CD14-positive monocyte (primary cell): ENCODE measurements at regions not wholly inside any gene's neighbourhood (a gene's known extent, or its start where the extent isn't known, plus 50 kb on each side); places are given as distances from the start of the nearest gene placed in this dataset.

Source experiments
- DNase-seq, 3 donors: peaks; one replicate each; pipeline ENCODE4 v3.0.0-alpha.2; 2011 to 2022
- H2AFZ ChIP-seq: 2 replicates; pipeline ENCODE4 v1.6.0; 2012; ENCODE audit warnings: mild to moderate bottlenecking, low read depth, low read length, inconsistent platforms; ENCODE audit not compliant: insufficient read depth, poor library complexity, severe bottlenecking
- H3K27ac ChIP-seq, 2 donors: 1 replicate in 1 of 2; 2 replicates in 1 of 2; pipeline ENCODE4 v1.5.1; 2012 to 2013; ENCODE audit warnings: low read length in 2 of 2, control low read depth in 1 of 2, inconsistent platforms in 1 of 2, low read depth in 1 of 2, mild to moderate bottlenecking in 1 of 2
- H3K27me3 ChIP-seq, 2 donors: one replicate each; pipeline versions ENCODE4 v1.6.0 to v1.6.1; 2011 to 2013; ENCODE audit warnings: low read length in 2 of 2; ENCODE audit not compliant: control insufficient read depth in 2 of 2, insufficient read depth in 2 of 2
- H3K36me3 ChIP-seq, 2 donors: replicated peaks in 1 of 2; 1 replicate in 1 of 2; 2 replicates in 1 of 2; pipeline versions ENCODE4 v1.5.1 to v1.6.1; 2012 to 2013; ENCODE audit warnings: low read length in 2 of 2, control low read depth in 1 of 2, inconsistent platforms in 1 of 2, mild to moderate bottlenecking in 1 of 2; ENCODE audit not compliant: insufficient read depth in 2 of 2, control insufficient read depth in 1 of 2
- H3K4me1 ChIP-seq, 2 donors: 1 replicate in 1 of 2; 2 replicates in 1 of 2; pipeline versions ENCODE4 v1.5.1 to v1.6.1; 2012 to 2013; ENCODE audit warnings: low read length in 2 of 2, control low read depth in 1 of 2, inconsistent platforms in 1 of 2, mild to moderate bottlenecking in 1 of 2, moderate library complexity in 1 of 2; ENCODE audit not compliant: insufficient read depth in 2 of 2, control insufficient read depth in 1 of 2
- H3K4me2 ChIP-seq: replicated peaks from 2 replicates; pipeline ENCODE3; 2012; ENCODE audit warnings: low read length, moderate library complexity, mild to moderate bottlenecking; ENCODE audit not compliant: poor library complexity, severe bottlenecking; ENCODE audit errors: extremely low read depth
- H3K4me3 ChIP-seq, 3 experiments: fragments of 200-600 bp in 1 of 3; sonication (generic) in 1 of 3; replicated peaks in 1 of 3; 1 replicate in 2 of 3; 2 replicates in 1 of 3; pipeline ENCODE4 v1.5.1; 2011 to 2013; ENCODE audit warnings: low read length in 3 of 3, mild to moderate bottlenecking in 3 of 3, control low read depth in 2 of 3, low read depth in 2 of 3, inconsistent platforms in 1 of 3, moderate library complexity in 1 of 3
- H3K79me2 ChIP-seq: 2 replicates; pipeline ENCODE4 v1.6.0; 2012; ENCODE audit warnings: mild to moderate bottlenecking, control low read depth, inconsistent platforms, low read length, moderate library complexity; ENCODE audit not compliant: insufficient read depth
- H3K9ac ChIP-seq: 2 replicates; pipeline ENCODE4 v1.6.0; 2017; ENCODE audit warnings: low read length, mild to moderate bottlenecking; ENCODE audit not compliant: insufficient read depth, poor library complexity, severe bottlenecking
- H3K9me3 ChIP-seq, 2 donors: replicated peaks in 1 of 2; 1 replicate in 1 of 2; 2 replicates in 1 of 2; pipeline versions ENCODE4 v1.5.1 to v1.6.1; 2012 to 2013; ENCODE audit warnings: low read length in 2 of 2, control low read depth in 1 of 2; ENCODE audit not compliant: control insufficient read depth in 1 of 2, insufficient read depth in 1 of 2
- H4K20me1 ChIP-seq: 2 replicates; pipeline ENCODE4 v1.6.0; 2012; ENCODE audit warnings: mild to moderate bottlenecking, low read length, control low read depth, moderate library complexity; ENCODE audit not compliant: insufficient read depth
- H3K27ac Mint-ChIP-seq, 7 donors: one replicate each; pipeline ENCODE4 v1.8.0; 2020; ENCODE audit warnings: mild to moderate bottlenecking in 7 of 7, mixed read lengths in 7 of 7, moderate library complexity in 6 of 7, inconsistent platforms in 2 of 7
- H3K27me3 Mint-ChIP-seq, 3 donors: one replicate each; pipeline ENCODE4 v1.8.0; 2021 to 2022; ENCODE audit warnings: low read depth in 3 of 3, mild to moderate bottlenecking in 3 of 3, mixed read lengths in 3 of 3, moderate library complexity in 3 of 3, inconsistent platforms in 1 of 3
- H3K36me3 Mint-ChIP-seq, 2 donors: one replicate each; pipeline ENCODE4 v1.8.0; 2020; ENCODE audit warnings: mixed read lengths in 2 of 2, inconsistent platforms in 1 of 2, mild to moderate bottlenecking in 1 of 2
- H3K4me1 Mint-ChIP-seq: one replicate; pipeline ENCODE4 v1.8.0; 2020; ENCODE audit warnings: mild to moderate bottlenecking, mixed read lengths
- H3K4me3 Mint-ChIP-seq, 2 donors: one replicate each; pipeline ENCODE4 v1.8.0; 2020; ENCODE audit warnings: mild to moderate bottlenecking in 2 of 2, mixed read lengths in 2 of 2, moderate library complexity in 1 of 2
- H3K9me3 Mint-ChIP-seq, 7 donors: one replicate each; pipeline ENCODE4 v1.8.0; 2020 to 2022; ENCODE audit warnings: mixed read lengths in 7 of 7, mild to moderate bottlenecking in 6 of 7, moderate library complexity in 6 of 7, inconsistent platforms in 2 of 7
- WGBS: methylation state at CpG from one replicate; pipeline ENCODE4 v1.1.5; 2013; ENCODE audit warnings: missing lambda C conversion rate; ENCODE audit not compliant: insufficient coverage; 5-methylcytosine and 5-hydroxymethylcytosine counted together
- intact Hi-C, 2 donors: fragments of 100-400 bp; cut with micrococcal nuclease; formaldehyde crosslinking; loops; one replicate each; pipeline versions ENCODE4 v1.15.0 to v1.15.1; 2023
- TF ChIP-seq, protein P1 (sequence below): fragments of 200-600 bp; IDR thresholded peaks from one replicate; pipeline ENCODE4 v1.8.0; 2022; ENCODE audit warnings: antibody characterized with exemption, mild to moderate bottlenecking

DNA sequence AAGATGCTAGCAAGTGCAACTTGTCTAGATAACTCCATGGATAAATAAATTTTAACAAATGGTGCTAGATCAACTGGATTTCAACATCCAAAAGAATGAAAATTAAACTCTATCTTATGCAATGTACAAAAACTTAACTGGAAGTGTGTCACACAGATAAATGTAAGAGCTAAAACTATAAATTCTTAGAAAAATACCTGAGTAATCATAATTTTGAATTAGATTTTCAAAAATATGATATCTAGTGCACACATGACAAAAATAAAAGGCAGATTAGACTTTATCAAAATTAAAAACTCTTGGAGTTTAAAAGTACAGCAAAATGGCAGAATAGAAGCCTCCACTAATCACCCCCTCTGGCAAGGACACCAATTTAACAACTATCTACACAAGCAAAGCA lies 1791.2 kb upstream of the CDH6 start:
- intact Hi-C loops, result no loop called here
- H3K4me3 ChIP-seq, result no peak overlapping the region
- Mint-ChIP-seq H3K27me3 (no peaks in the 10 kb centered on the region), H3K9me3 (peaks cover 5 to 14% (median 9%) of the 10 kb centered on the region in 7 donors), H3K36me3 (no peaks in the 10 kb centered on the region), H3K27ac (no peak overlapping the region), H3K4me3 (no peak overlapping the region), H3K4me1 (no peaks in the 10 kb centered on the region)
- H3K9ac ChIP-seq, result no peak overlapping the region
- no peaks in the 10 kb centered on the region for H3K79me2 ChIP-seq
- H3K4me2 ChIP-seq, result no peak overlapping the region
- no peaks in the 10 kb centered on the region for H4K20me1 ChIP-seq
- no peaks in the 10 kb centered on the region for H3K4me1 ChIP-seq
- TF ChIP-seq, protein P1, sequence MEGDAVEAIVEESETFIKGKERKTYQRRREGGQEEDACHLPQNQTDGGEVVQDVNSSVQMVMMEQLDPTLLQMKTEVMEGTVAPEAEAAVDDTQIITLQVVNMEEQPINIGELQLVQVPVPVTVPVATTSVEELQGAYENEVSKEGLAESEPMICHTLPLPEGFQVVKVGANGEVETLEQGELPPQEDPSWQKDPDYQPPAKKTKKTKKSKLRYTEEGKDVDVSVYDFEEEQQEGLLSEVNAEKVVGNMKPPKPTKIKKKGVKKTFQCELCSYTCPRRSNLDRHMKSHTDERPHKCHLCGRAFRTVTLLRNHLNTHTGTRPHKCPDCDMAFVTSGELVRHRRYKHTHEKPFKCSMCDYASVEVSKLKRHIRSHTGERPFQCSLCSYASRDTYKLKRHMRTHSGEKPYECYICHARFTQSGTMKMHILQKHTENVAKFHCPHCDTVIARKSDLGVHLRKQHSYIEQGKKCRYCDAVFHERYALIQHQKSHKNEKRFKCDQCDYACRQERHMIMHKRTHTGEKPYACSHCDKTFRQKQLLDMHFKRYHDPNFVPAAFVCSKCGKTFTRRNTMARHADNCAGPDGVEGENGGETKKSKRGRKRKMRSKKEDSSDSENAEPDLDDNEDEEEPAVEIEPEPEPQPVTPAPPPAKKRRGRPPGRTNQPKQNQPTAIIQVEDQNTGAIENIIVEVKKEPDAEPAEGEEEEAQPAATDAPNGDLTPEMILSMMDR, result no peak
- H2AFZ ChIP-seq, result no peak overlapping the region
- peaks cover 23 to 29% of the 10 kb centered on the region in 2 donors for H3K9me3 ChIP-seq
- H3K27ac ChIP-seq, result no peak overlapping the region
- no peak for DNase-seq
- H3K27me3 ChIP-seq, result no peaks in the 10 kb centered on the region
- H3K36me3 ChIP-seq, result no peaks in the 10 kb centered on the region

DNA sequence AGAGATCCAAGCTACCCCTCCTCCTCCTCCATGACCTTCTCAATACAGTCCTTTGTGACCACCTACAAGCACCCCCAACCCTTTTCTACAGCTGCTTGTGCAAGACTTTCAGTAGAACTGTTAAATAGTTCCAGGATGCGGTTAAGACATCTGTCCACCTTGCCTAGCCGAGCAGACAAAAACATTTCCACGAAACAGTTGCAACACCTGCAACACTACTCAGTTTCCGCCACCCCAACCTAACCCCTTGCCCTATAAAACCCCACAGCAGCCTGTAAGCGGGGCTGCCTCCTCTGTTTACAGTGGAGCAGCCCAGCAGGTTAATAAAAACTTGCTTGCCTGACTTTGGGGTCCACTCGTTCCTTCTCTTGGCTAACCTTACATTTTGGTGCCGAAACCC lies 1803.5 kb upstream of the CDH6 start:
- TF ChIP-seq, protein P1, result no peak
- Histone ChIP-seq H3K36me3 (no peaks in the 10 kb centered on the region), H2AFZ (no peak overlapping the region), H4K20me1 (no peaks in the 10 kb centered on the region), H3K9me3 (peaks cover 29 to 42% of the 10 kb centered on the region in 2 donors), H3K79me2 (no peaks in the 10 kb centered on the region), H3K27ac (no peak overlapping the region), H3K9ac (no peak overlapping the region), H3K4me1 (no peaks in the 10 kb centered on the region), H3K4me2 (no peak overlapping the region), H3K4me3 (no peak overlapping the region), H3K27me3 (no peaks in the 10 kb centered on the region)
- Mint-ChIP-seq H3K9me3 (peaks cover 3 to 18% (median 13%) of the 10 kb centered on the region in 7 donors), H3K27ac (no peak overlapping the region), H3K36me3 (no peaks in the 10 kb centered on the region), H3K4me3 (no peak overlapping the region), H3K4me1 (no peaks in the 10 kb centered on the region), H3K27me3 (peaks cover 0 to 1% (median 0%) of the 10 kb centered on the region in 3 donors)
- intact Hi-C loops, result no loop called here
- no peak for DNase-seq
- WGBS, result 79% methylated on average over 7 of the region's 7 CpGs
